Adrenal gland (tissue), 5 donors: ENCODE measurements at regions not wholly inside any gene's neighbourhood (a gene's known extent, or its start where the extent isn't known, plus 50 kb on each side); places are given as distances from the start of the nearest gene placed in this dataset.

Experiments
- POLR2A ChIP-seq, 2 donors: fragments of 450-650 bp; IDR thresholded peaks; one replicate each; pipeline ENCODE4 v1.6.1; 2017; ENCODE audit warnings: antibody characterized with exemption in 2 of 2, mild to moderate bottlenecking in 2 of 2, moderate library complexity in 1 of 2
- TF ChIP-seq, protein P1 (sequence below), 6 experiments: fragments of 450-650 bp in 4 of 6; fragments of 200-600 bp in 2 of 6; sonication (generic) in 1 of 6; IDR thresholded peaks; 1 replicate in 5 of 6; 2 replicates in 1 of 6; pipeline versions ENCODE4 v1.5.1 to v1.8.0; 2016 to 2021; ENCODE audit warnings: antibody characterized with exemption in 6 of 6, mild to moderate bottlenecking in 2 of 6, moderate library complexity in 1 of 6
- donor health status: DM: no; HTN: no; CAD: no.

DNA sequence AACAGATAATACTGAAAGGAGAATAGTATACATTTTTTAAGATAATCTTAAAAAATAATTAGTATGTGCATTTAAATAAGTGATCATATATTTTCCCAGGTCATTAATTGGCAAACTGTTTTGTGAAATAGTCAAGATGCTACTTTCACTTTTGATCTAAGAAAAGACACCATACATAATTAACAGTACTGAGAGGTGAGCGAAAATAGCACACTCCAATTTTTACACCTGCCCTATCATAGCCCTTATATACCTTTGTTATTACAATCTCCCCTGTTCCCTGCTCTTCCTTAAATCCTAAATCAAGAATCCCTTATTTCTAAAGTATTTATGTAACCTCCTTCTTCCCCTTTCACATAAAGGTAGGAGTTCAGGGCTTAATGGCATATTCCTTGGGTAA, 500.1 kb upstream of the LRATD1 start:
- TF ChIP-seq POLR2A (IDR thresholded peaks at IDR 0.05) = no peak
- TF ChIP-seq, protein P1, sequence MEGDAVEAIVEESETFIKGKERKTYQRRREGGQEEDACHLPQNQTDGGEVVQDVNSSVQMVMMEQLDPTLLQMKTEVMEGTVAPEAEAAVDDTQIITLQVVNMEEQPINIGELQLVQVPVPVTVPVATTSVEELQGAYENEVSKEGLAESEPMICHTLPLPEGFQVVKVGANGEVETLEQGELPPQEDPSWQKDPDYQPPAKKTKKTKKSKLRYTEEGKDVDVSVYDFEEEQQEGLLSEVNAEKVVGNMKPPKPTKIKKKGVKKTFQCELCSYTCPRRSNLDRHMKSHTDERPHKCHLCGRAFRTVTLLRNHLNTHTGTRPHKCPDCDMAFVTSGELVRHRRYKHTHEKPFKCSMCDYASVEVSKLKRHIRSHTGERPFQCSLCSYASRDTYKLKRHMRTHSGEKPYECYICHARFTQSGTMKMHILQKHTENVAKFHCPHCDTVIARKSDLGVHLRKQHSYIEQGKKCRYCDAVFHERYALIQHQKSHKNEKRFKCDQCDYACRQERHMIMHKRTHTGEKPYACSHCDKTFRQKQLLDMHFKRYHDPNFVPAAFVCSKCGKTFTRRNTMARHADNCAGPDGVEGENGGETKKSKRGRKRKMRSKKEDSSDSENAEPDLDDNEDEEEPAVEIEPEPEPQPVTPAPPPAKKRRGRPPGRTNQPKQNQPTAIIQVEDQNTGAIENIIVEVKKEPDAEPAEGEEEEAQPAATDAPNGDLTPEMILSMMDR (IDR thresholded peaks at IDR 0.05) = no peak
